NCI-H524 treated with DMSO at 0.1 percent for 48 hours (cell line): ENCODE measurements at regions not wholly inside any gene's neighbourhood (a gene's known extent, or its start where the extent isn't known, plus 50 kb on each side); places are given as distances from the start of the nearest gene placed in this dataset.

Source experiments
- DNase-seq: peaks from one replicate; lab custom pipeline; 2025; lab: John Stamatoyannopoulos, UW

- DNase-seq: no peak
These were observed 181.4 kb downstream of the GRB14 start for GRCh38 chr2:164439885-164440284.

GRCh38 chr2:164439235-164439634 lies 182.0 kb downstream of the GRB14 start:
- no peak for DNase-seq

GRCh38 chr2:164438490-164439205 lies 182.6 kb downstream of the GRB14 start:
- DNase-seq: no peak

- DNase-seq: no peak
These were observed 185.2 kb downstream of the GRB14 start for GRCh38 chr2:164436131-164436530.

- peak; percentile 11 for DNase-seq
These were observed 191.0 kb downstream of the GRB14 start for GRCh38 chr2:164430166-164430783.

GRCh38 chr2:164429354-164429753 lies 191.9 kb downstream of the GRB14 start:
- no peak for DNase-seq

GRCh38 chr2:164427111-164427510 lies 194.2 kb downstream of the GRB14 start:
- DNase-seq: no peak

GRCh38 chr2:164420787-164421186 lies 200.5 kb downstream of the GRB14 start:
- DNase-seq: no peak

GRCh38 chr2:164412831-164413230 lies 208.5 kb downstream of the GRB14 start:
- DNase-seq: no peak

- no peak for DNase-seq
These were observed 231.9 kb downstream of the GRB14 start for GRCh38 chr2:164389411-164389810.

- no peak for DNase-seq
These were observed 232.8 kb downstream of the GRB14 start for GRCh38 chr2:164388511-164388910.

GRCh38 chr2:164386231-164386630 lies 235.1 kb downstream of the GRB14 start:
- DNase-seq: no peak

GRCh38 chr2:164384434-164384833 lies 236.8 kb downstream of the GRB14 start:
- no peak for DNase-seq

- no peak for DNase-seq
These were observed 249.4 kb downstream of the GRB14 start for GRCh38 chr2:164371916-164372315.

GRCh38 chr2:164369366-164369765 lies 251.9 kb downstream of the GRB14 start:
- no peak for DNase-seq

GRCh38 chr2:164368896-164369295 lies 252.4 kb downstream of the GRB14 start:
- no peak for DNase-seq

- DNase-seq: no peak
These were observed 257.6 kb downstream of the GRB14 start for GRCh38 chr2:164363646-164364045.

- DNase-seq: no peak
These were observed 269.7 kb downstream of the GRB14 start for GRCh38 chr2:164351536-164351935.

GRCh38 chr2:164335947-164336346 lies 285.3 kb downstream of the GRB14 start:
- DNase-seq: no peak

GRCh38 chr2:164335128-164335527 lies 286.2 kb downstream of the GRB14 start:
- no peak for DNase-seq

GRCh38 chr2:164328310-164328709 lies 293.0 kb downstream of the GRB14 start:
- no peak for DNase-seq

- no peak for DNase-seq
These were observed 297.3 kb downstream of the GRB14 start for GRCh38 chr2:164323978-164324377.

- DNase-seq: no peak
These were observed 307.1 kb downstream of the GRB14 start for GRCh38 chr2:164314148-164314547.

- no peak for DNase-seq
These were observed 314.4 kb downstream of the GRB14 start for GRCh38 chr2:164306872-164307271.
